GM12864 (cell line): ENCODE measurements at regions not wholly inside any gene's neighbourhood (a gene's known extent, or its start where the extent isn't known, plus 50 kb on each side); places are given as distances from the start of the nearest gene placed in this dataset.
"Not testable (repeated sequence)": the region's sequence is repeated elsewhere in the genome, so short reads cannot be mapped to it uniquely, and the experiment has no call there.

Experiments used
- DNase-seq: peaks from one replicate; pipeline ENCODE4 v3.0.0-alpha.2; 2011; ENCODE audit warnings: low read depth
- H3K4me3 ChIP-seq: 2 replicates; pipeline ENCODE4 v1.5.1; 2011; ENCODE audit warnings: mild to moderate bottlenecking, low read depth, low read length, control low read depth
- TF ChIP-seq, protein P1 (sequence below): IDR thresholded peaks from 2 replicates; pipeline ENCODE4 v1.5.1; 2011; ENCODE audit warnings: low read depth, mild to moderate bottlenecking, moderate library complexity, low read length, control low read depth, inconsistent platforms; ENCODE audit errors: missing control alignments

DNA sequence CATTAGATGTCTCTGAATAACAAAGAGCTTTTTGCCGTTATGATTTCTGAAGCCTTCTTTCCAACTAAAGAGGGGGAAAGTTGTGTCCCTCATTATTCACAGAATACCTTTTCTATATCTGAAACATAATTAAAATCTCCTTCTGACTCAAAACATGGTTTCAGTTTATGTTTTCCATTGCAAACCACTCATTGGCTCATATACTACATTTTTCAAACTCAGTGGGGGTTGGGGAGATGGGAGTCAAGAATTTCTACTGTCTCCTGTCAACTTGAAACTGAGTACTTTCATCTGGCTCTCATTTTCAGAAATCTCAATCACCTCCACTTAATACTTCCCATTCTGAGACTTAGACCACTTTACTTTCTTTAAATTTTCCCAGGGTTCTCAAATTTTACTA lies 1839.5 kb upstream of the PCDH10 start:
- DNase-seq = no peak
- TF ChIP-seq, protein P1, sequence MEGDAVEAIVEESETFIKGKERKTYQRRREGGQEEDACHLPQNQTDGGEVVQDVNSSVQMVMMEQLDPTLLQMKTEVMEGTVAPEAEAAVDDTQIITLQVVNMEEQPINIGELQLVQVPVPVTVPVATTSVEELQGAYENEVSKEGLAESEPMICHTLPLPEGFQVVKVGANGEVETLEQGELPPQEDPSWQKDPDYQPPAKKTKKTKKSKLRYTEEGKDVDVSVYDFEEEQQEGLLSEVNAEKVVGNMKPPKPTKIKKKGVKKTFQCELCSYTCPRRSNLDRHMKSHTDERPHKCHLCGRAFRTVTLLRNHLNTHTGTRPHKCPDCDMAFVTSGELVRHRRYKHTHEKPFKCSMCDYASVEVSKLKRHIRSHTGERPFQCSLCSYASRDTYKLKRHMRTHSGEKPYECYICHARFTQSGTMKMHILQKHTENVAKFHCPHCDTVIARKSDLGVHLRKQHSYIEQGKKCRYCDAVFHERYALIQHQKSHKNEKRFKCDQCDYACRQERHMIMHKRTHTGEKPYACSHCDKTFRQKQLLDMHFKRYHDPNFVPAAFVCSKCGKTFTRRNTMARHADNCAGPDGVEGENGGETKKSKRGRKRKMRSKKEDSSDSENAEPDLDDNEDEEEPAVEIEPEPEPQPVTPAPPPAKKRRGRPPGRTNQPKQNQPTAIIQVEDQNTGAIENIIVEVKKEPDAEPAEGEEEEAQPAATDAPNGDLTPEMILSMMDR = no peak
- H3K4me3 ChIP-seq = no peak overlapping the region

DNA sequence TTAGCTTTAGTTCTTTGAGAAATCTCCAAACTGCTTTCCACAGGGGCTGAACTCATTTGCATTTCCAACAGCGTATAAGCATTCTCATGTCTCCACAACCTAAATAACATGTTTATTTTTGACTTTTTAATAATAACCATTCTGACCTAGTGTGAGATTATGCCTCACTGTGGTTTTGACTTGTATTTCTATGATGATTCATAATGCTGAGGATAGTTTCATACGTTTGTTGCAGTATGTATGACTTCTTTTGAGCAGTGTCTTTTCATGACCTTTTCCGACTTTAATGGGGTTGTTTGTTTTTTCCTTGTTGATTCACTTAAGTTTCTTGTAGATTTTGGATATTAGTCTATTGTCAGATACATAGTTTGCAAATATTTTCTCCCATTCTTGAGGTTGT lies 1833.0 kb upstream of the PCDH10 start:
- H3K4me3 ChIP-seq = no peak overlapping the region
- no peak for DNase-seq
- TF ChIP-seq, protein P1 = no peak

DNA sequence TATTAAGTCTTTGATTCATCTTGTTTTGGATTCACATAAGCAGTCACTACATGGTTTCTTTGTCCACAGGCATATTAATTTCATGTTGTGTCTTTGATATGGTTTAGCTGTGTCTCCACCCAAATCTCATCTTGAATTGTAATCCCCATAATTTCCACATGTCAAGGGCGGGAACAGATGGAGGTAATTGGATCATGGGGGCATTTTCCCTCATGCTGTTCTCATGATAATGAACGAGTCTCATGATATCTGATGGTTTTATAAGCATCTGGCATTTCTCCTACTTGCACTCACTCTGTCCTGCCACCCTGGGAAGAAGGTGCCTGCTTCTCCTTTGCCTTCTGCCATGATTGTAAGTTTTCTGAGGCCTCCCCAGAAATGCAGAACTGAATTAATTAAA lies 1811.2 kb upstream of the PCDH10 start:
- no peak for DNase-seq
- TF ChIP-seq, protein P1 = no peak
- no peak overlapping the region for H3K4me3 ChIP-seq

DNA sequence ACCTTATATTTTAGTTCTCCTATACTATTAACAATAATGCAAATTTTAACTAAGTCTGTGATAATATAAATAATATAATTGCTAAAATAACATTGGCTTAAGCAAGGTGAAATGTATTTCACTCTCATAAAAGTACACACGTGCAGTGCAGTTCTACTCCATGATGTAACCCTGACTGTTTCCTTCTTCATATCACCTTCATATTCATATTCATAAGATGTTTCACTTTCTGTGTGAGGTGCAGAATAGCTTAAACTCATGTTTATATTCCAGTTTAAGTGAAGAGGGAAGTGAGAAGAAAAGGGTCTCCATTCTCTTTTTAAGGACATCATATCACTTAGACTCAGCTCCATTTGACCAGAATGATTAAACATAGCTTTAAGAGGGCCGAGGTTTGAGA lies 1810.0 kb upstream of the PCDH10 start:
- no peak overlapping the region for H3K4me3 ChIP-seq
- DNase-seq = no peak
- TF ChIP-seq, protein P1 = no peak

DNA sequence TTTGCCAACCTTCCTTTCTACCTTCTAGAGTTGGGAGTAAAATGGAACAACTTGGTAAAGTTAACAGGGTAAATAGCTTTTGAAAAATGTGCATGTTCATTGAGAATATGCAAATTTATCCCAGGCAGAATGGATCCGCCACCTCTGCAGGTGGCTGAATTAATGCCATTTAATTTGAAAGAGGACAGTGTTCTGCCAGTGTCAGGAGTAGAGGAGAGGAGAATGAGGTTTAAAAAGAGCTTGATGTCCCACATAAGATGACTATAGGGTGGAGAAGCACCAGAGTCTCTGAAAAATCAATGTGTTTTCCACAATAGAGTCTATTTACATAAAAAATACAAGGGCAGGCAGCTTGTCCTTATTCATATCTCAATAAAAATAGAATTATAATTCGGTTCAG lies 1804.3 kb upstream of the PCDH10 start:
- H3K4me3 ChIP-seq = no peak overlapping the region
- TF ChIP-seq, protein P1 = no peak
- DNase-seq = no peak

DNA sequence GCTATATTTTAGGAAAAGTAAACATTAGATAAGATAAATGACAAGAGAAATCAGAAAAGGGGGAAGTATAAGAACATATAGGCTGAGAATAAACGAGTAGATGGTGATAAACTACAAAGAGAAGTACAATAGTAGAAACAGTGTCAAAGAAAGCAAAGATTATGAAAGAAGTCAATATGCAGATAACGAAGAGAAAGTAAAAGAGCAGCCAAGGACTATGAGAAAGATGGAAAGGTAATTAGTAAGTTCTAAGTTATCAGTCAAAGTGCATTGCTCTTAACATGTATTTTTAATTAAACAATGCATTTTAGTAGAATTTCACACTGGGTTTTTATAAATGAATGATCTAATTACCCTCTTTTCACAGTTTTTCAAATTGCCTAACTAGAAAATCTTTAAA lies 1801.3 kb upstream of the PCDH10 start:
- DNase-seq = no peak
- H3K4me3 ChIP-seq = no peak overlapping the region
- TF ChIP-seq, protein P1 = no peak

DNA sequence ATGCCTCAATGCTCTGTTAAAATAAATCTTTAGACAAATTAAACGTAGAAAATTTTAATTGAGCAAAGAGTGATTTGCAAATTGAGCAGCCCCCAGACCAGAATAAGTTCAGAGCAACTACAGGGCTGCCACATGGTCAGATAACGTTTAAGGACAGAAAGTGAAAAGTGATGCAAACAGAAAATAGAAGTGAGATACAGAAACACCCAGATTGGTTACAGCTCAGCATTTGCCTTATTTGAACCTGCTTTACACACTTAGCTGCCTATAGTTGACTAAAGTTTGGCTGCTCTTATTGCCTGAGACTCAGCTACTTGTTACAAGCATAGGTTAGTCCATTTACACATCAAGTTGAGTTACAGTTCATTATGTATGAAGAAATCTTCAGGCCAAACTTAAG lies 1800.8 kb upstream of the PCDH10 start:
- no peak overlapping the region for H3K4me3 ChIP-seq
- TF ChIP-seq, protein P1 = no peak
- no peak for DNase-seq

DNA sequence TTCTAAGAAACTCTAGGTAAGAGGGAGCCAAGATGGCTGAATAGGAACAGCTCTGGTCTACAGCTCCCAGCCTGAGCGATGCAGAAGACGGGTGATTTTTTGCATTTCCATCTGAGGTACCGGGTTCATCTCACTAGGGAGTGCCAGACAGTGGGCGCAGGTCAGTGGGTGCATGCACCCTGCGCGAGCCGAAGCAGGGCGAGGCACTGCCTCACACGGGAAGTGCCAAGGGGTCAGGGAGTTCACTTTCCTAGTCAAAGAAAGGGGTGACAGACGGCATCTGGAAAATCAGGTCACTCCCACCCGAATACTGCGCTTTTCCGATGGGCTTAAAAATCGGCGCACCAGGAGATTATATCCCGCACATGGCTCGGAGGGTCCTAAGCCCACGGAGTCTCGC lies 1796.7 kb upstream of the PCDH10 start:
- H3K4me3 ChIP-seq = not testable (repeated sequence)

More for the DNA sequence above, 1796.7 kb upstream of the PCDH10 start:
- DNase-seq = not testable (repeated sequence)
